Astrocyte of the cerebellum (primary cell): ENCODE measurements at regions not wholly inside any gene's neighbourhood (a gene's known extent, or its start where the extent isn't known, plus 50 kb on each side); places are given as distances from the start of the nearest gene placed in this dataset.
A peak's percentile ranks its signal among the peaks of the same experiment; 100 is the strongest.

ENCODE experiments used
- DNase-seq: peaks from one replicate; pipeline ENCODE4 v3.0.0-alpha.2; 2011; ENCODE audit warnings: low read depth
- H3K4me3 ChIP-seq: 2 replicates; pipeline ENCODE4 v1.5.1; 2011; ENCODE audit warnings: mild to moderate bottlenecking, low read depth, low read length, moderate library complexity
- in situ Hi-C: cut with HindIII; loops from 2 replicates; pipeline ENCODE4 v1.10.0; 2017; ENCODE audit warnings: low sequenced_read_pairs
- TF ChIP-seq, protein P1 (sequence below): IDR thresholded peaks from 2 replicates; pipeline ENCODE4 v1.5.1; 2012; ENCODE audit warnings: low read length, low read depth, moderate library complexity, mild to moderate bottlenecking; ENCODE audit errors: missing control alignments

DNA sequence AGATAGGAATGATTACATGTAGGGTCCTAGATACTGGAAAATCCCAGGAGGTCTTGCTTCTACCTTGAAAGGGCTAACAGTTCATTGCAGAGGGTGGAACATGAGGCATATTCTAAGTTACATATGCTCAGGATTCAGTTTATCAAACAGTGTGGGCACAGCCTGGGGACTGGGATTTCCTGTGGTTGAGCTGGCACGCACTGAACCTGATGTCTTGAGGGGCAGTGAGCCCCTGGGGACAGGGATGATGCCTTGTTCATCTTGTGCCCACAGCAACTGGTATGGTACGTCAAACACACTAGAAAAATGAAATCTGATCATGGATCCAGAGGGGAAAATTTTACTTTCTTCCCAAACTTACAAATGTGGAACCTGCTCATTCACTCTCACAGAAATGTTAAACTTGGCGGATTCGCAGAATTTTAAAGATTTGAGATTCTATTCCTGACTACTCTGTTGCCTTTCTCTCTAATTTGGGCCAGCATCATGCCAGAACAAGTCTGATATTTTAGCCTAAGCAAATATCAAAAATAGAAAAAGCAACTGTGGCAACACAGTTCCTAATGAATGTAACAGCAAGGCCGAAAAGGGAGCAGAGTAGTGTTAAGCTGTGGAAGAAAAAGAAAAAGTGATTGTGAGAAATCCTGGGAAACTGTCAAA lies 68.2 kb upstream of the COL24A1 start:
- in situ Hi-C loops = loop anchor here (5.0 kb wide), 1 partner anchor 32 kb away; no protein-coding TSS in a partner anchor
- TF ChIP-seq, protein P1, sequence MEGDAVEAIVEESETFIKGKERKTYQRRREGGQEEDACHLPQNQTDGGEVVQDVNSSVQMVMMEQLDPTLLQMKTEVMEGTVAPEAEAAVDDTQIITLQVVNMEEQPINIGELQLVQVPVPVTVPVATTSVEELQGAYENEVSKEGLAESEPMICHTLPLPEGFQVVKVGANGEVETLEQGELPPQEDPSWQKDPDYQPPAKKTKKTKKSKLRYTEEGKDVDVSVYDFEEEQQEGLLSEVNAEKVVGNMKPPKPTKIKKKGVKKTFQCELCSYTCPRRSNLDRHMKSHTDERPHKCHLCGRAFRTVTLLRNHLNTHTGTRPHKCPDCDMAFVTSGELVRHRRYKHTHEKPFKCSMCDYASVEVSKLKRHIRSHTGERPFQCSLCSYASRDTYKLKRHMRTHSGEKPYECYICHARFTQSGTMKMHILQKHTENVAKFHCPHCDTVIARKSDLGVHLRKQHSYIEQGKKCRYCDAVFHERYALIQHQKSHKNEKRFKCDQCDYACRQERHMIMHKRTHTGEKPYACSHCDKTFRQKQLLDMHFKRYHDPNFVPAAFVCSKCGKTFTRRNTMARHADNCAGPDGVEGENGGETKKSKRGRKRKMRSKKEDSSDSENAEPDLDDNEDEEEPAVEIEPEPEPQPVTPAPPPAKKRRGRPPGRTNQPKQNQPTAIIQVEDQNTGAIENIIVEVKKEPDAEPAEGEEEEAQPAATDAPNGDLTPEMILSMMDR = no peak
- DNase-seq = no peak
- no peak overlapping the region for H3K4me3 ChIP-seq

DNA sequence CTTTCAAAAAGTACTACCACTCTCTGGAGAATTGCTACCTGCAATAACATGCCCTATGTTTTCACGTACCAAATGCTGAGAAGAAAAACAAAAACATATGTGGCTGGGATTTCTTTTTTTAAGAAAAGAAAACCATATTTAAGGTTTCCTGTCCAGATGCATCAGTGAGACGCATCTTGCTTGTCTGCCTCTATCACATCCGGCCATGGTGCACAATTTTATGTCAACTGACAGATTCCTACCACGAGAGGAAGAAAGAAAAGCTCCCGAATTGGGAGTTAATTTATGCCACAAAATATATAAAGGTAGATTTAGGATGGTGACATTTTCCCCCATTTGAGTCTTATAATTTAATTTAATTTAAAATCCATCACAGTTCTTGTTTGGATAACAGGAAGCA lies 62.3 kb upstream of the COL24A1 start:
- H3K4me3 ChIP-seq = no peak overlapping the region
- in situ Hi-C loops = no loop called here
- TF ChIP-seq, protein P1 = no peak
- DNase-seq = no peak

DNA sequence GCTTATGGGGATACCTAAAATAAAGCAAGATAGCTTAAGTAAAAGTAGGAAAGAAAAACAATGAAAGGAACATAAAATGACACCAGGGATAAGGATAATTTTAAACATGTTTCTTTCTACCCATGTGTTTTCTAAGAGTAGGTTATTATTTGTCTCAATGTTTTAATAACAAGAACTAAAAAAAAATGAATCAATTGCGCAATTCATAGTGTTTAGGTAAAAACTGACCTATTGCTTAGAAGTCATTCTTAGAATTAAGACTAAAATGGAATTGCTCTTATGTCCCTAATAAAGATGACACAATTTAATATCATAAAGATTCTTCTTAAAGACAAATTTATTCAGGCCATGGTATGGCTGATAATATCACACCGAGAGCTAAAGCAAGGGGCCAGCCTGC lies 58.0 kb upstream of the COL24A1 start:
- H3K4me3 ChIP-seq = no peak overlapping the region
- no peak for DNase-seq
- in situ Hi-C loops = no loop called here
- TF ChIP-seq, protein P1 = no peak

DNA sequence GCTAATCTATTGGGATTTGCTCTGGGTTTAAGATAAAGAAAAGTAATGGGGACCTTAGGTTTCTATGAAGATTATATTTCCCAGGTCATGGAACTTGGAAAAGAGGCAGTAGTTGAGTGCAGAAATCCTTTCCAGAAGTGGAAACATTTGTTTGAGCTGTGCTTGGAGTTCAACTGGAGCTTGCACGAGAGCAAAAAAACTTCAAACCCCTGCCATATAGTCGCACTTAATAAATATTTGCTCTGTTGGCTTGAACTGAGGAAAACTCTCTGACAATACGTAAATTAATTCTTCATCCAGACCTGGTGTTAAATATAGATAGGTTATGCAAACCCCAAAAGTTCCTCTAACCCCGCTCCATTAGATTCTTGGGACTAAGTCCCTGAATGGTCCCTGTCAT lies 52.8 kb upstream of the COL24A1 start:
- in situ Hi-C loops = no loop called here

GRCh38 chr1:86207323-86207722 lies 50.8 kb upstream of the COL24A1 start:
- peak; percentile 77 for DNase-seq
- in situ Hi-C loops = no loop called here
- H3K4me3 ChIP-seq = no peak overlapping the region
- TF ChIP-seq, protein P1 = no peak

More for the DNA sequence above, 52.8 kb upstream of the COL24A1 start:
- TF ChIP-seq, protein P1 = no peak
- H3K4me3 ChIP-seq = no peak overlapping the region
- DNase-seq = no peak
